Hypothalamus (tissue), 51 donors: ENCODE measurements at regions not wholly inside any gene's neighbourhood (a gene's known extent, or its start where the extent isn't known, plus 50 kb on each side); places are given as distances from the start of the nearest gene placed in this dataset.
A peak's percentile ranks its signal among the peaks of the same experiment; 100 is the strongest.

Experiments used
- DNase-seq, 51 donors: peaks; one replicate each; lab custom pipeline; 2025; lab: John Stamatoyannopoulos, UW

GRCh38 chr11:79794484-79795393 is 353.9 kb upstream of the TENM4 start:
- DNase-seq: peak in 1 of 51 donors; percentile 1

GRCh38 chr11:79794057-79794456 is 353.2 kb upstream of the TENM4 start:
- DNase-seq: no peak

GRCh38 chr11:79786961-79787360 is 346.1 kb upstream of the TENM4 start:
- no peak for DNase-seq

GRCh38 chr11:79783833-79784232 is 343.0 kb upstream of the TENM4 start:
- DNase-seq: no peak

- DNase-seq: no peak
Observed at GRCh38 chr11:79768343-79768742, 327.5 kb upstream of the TENM4 start.

DNA sequence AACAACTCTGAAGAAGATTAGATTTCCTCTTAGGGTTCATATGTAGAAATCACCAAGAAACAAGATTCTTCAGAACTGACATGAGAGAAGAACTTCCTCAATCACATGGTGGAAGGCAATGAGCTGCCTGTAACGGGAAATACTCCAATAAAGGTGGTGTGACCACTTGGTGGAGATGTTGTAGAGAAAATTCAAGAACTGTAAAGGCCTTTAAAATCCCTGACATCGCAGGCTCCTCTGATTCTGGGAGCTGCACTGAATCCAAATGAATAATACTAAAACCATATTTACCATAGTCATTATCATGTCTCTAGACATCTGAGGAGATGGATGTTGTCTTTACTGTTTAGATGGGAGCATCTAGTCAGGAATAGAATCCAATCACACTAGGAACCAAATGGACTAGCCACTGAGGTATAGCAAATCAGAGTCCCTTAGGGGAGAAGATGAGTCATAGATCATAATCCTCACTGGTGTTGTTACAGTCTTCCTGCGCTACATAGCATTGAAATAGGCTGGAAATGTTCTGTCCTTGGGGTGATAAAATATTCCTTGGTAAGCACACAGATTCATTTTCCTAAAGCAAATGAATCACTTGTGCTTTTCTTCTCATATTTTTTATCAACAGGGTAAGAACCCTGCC is 321.6 kb upstream of the TENM4 start:
- no peak for DNase-seq

DNA sequence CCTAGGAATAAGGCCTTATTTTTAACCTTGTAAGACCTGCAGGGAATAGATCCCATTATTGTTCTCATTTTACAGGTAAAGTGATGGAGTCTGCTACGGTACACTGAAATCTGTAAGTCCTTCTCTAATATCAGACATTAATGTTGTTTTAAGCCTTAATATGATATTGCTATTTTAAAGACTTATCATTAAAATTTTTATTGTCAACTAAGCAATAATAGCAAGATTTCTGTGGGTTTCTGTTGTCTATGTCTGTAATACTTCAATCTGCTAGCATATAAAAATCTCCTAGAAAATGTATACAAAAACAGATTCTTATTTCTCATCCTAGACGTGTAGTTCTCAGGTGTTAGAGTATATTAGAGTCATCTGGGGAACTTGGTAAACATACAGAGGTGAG is 317.5 kb upstream of the TENM4 start:
- no peak for DNase-seq

DNA sequence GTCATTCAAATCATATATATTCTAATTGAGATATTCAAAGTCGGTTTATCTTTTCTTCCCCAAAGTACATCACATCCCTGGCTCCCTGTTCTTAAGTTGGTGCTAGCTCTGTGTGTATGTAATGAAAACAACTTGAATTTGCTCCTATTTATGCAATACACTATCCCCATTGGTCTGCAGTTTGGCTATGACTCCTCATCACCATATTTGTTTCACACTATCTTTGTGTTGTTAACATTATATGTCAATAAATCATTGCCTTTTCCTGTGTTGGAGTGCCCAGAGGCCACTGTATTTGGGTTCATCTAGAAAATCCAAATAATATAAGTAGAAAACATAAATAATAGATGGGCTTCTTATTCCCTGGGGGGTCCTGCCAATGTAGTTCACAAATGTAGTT is 306.6 kb upstream of the TENM4 start:
- DNase-seq: no peak

GRCh38 chr11:79744941-79745340 is 304.1 kb upstream of the TENM4 start:
- no peak for DNase-seq

DNA sequence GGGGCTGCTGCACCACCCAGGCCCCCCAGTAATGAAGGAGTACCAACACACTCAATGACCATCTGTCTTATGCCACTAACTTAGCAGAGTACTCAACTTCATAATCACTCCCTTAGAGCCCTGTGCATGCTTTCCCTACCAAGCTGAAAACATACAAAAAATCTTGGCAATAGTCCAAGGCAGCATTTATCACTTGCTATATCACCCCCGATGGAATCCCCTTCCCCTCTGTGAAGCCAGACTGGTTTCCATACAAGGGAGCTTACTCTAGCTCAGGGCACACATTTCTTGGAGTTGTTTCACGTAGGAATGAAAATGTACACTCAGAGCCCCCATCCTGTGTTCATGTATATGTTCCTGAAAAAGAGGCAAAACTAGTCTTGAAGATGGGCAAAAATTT is 301.3 kb upstream of the TENM4 start:
- no peak for DNase-seq

DNA sequence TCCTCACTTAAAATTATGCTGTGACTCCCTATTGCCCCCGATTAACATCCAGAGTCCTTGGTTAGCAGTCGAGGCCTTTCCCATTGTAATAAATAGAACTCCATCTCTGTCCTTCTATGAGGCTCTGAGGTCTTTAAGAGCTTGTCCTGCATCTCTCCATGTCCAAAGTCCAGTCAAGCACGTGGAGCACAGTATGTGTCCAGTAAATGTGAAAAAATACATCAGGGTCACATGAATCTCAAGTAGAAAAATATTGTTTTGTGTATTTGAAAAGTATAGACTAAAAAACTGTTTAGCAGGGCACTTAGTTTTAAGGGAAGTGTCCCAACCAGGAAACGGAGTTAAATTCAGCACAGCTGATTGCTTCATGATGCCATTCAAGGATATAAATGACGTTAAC is 298.8 kb upstream of the TENM4 start:
- no peak for DNase-seq

DNA sequence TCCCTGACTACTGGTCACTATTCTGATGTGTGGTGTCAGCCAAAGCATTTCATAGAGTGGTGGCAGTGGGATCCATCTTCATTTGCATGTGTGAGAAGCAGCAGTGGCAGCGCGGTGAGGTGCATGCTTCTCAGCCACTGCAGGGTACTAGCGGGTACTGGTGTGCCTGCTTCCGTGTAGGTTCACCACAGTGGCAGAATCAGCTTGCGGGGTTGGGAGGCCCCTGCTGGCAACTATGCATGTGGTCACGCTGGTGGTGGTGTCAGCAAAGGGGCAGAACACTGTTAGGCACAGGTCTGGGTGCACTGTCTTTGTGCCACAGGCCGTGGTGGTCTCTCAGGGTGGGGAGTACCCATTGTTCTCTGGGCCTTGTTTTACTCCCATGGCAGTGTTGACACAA is 286.4 kb upstream of the TENM4 start:
- DNase-seq: no peak

- no peak for DNase-seq
Observed at GRCh38 chr11:79720115-79720514, 279.3 kb upstream of the TENM4 start.

GRCh38 chr11:79708319-79708932 is 267.6 kb upstream of the TENM4 start:
- no peak for DNase-seq

DNA sequence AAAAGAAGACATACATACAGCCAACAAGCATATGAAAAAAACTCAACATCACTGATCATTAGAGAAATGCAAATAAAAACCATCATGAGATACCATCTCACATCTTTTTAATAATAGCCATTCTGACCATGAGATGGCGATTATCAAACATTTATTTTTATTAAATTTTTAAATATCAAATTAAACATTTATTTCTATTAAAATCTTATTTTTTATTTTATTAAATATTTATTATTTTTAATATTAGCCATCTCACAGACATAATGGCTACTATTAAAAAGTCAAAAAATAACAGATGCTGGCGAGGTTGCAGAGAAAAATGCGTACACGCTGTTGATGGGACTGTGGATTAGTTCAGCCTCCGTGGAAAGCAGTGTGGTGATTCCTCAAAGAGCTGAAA is 264.8 kb upstream of the TENM4 start:
- DNase-seq: no peak

DNA sequence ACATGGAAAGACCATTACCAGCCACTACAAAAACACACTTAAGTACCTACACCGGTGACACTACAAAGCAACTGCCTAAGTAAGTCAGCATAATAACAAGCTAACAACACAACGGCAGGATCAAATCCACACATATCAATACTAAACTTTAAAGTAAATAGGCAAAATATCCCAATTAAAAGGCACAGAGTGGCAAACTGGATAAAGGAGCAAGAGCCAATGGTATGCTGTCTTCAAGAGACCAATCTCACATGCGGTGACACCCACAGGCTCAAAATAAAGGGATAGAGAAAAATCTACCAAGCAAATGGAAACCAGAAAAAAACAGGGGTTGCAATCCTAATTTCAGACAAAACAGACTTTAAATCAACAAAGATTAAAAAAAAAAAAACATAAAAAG is 261.5 kb upstream of the TENM4 start:
- DNase-seq: no peak

- DNase-seq: no peak
Observed at GRCh38 chr11:79699246-79699645, 258.4 kb upstream of the TENM4 start.

DNA sequence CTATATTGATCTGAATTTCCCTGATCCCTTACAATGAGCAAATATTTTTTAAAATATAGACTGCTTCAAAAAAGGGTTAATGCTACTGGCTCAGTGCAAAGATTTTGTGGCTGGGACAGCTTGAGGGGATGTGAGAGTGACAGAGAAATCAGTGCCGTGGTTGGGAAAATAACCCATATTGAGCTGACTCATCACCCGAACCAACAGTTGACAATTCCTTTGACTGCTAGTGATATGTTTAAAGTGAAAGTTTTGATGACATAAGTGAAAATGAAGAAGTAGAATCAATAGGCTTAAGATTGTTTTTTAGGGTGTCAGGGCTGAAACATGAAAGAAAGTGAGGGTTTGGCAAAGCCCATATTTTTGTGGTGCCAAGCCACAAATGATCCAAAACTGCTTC is 257.1 kb upstream of the TENM4 start:
- no peak for DNase-seq

- no peak for DNase-seq
Observed at GRCh38 chr11:79694368-79694767, 253.5 kb upstream of the TENM4 start.

- no peak for DNase-seq
Observed at GRCh38 chr11:79691445-79691844, 250.6 kb upstream of the TENM4 start.

DNA sequence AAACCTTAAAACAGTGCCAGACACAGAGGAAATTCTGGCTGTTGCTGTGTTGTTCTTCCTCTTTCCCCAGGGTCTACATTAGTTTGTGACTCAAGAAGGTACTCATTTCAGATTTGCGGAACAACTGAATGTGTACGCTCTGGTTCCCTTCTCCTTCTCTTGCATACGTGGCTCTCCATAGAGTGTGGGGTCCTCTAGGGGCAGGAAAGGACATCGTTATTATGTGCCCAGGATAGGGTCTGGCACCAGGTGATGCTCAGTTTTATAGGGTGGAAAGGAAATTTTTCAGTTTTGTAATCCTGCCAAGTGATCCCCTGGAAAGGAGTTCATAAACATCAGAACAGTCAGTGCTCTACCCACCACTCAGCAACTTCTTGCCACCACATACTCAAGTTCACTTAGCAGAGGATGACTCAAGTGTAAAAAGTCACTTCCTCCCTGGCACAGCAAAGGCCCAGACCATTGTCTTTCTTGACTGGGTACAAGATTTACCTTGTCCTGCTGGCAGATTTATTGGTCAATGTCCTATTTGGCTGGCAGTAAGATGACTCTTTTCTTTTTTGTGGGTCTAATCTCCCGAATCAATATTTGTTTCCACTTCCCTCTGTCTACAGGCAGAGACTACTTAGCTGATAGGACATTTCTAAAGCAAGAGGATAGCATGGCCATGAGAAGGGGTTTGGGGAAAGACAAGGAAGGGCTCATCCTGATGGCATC is 246.0 kb upstream of the TENM4 start:
- no peak for DNase-seq
